GM12875 (cell line): ENCODE measurements at regions not wholly inside any gene's neighbourhood (a gene's known extent, or its start where the extent isn't known, plus 50 kb on each side); places are given as distances from the start of the nearest gene placed in this dataset.

Experiments used
- H3K4me3 ChIP-seq: one replicate; pipeline ENCODE4 v1.5.1; 2011; ENCODE audit warnings: low read depth, low read length, control low read depth
- CTCF ChIP-seq: IDR thresholded peaks from 2 replicates; pipeline ENCODE4 v1.5.1; 2011; ENCODE audit warnings: low read depth, mild to moderate bottlenecking, control low read depth, inconsistent platforms, low read length, moderate library complexity, borderline replicate concordance; ENCODE audit not compliant: insufficient read depth

GRCh38 chr2:168397629-168398028 is 58.4 kb upstream of the CERS6 start:
- no peak overlapping the region for H3K4me3 ChIP-seq
- no peak for TF ChIP-seq CTCF

- no peak overlapping the region for H3K4me3 ChIP-seq
- no peak for TF ChIP-seq CTCF
These were observed 55.0 kb upstream of the CERS6 start for GRCh38 chr2:168401048-168401556.

GRCh38 chr2:168401771-168402170 is 54.3 kb upstream of the CERS6 start:
- no peak for TF ChIP-seq CTCF
- H3K4me3 ChIP-seq, result no peak overlapping the region

DNA sequence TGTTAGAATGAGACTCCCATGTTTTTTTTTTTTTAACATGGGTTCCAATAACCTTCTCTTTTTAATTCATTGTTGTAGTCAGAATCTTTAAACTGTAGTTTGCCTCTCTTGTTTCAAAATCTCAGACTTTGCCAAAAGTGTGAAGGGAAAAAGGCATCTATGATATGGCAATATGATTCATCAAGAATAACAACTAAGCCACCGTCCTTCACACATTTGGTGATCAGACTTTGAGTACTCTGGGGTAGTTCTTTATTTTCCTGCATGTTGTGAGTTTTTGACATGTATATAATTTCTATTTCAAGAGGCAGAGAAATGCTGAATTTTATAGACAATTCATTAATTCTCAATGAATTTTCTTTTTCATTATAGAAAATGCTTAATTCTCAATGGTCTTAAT is 53.5 kb upstream of the CERS6 start:
- TF ChIP-seq CTCF, result no peak

GRCh38 chr2:168403736-168404135 is 52.3 kb upstream of the CERS6 start:
- no peak overlapping the region for H3K4me3 ChIP-seq
- no peak for TF ChIP-seq CTCF

More for the DNA sequence above, 53.5 kb upstream of the CERS6 start:
- no peak overlapping the region for H3K4me3 ChIP-seq

DNA sequence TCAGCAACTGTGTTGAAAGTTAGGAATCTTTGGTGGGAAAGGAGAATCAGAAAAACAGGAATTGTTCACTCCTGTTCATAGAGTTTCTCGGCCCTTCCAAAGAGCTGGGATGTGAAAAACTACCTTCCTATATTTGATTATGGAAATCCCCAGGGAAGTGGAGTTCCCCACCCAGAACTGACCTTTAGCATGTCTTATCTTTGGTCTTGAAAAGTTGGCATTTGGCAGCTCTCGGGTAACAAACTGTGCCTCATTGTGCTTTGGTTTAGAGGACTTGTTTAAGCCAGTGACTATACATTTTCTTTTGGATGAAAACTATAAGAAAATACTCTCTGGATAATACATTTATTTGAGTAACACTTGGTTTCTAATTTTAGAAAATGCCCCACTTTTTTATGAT is 51.3 kb upstream of the CERS6 start:
- TF ChIP-seq CTCF, result no peak
- no peak overlapping the region for H3K4me3 ChIP-seq
